A549 (cell line): ENCODE measurements at regions not wholly inside any gene's neighbourhood (a gene's known extent, or its start where the extent isn't known, plus 50 kb on each side); places are given as distances from the start of the nearest gene placed in this dataset.

Experiments
- ATAC-seq, 2 experiments: fragments of 200-7000 bp in 1 of 2; fragments of >200 bp in 1 of 2; cut with Nextera tagmentation in 1 of 2; cut with Tn5 transposase in 1 of 2; 3 replicates each; pipeline versions ENCODE4 v1.8.0 to v1.9.1; 2018 to 2020; ENCODE audit warnings: mild to moderate bottlenecking in 1 of 2, moderate library complexity in 1 of 2
- CTCF ChIA-PET: fragments of 300-600 bp; sonication (Branson Sonifier 250); formaldehyde crosslinking; extraction: SDS; loops from one replicate; lab custom pipeline; 2021; ENCODE audit warnings: antibody characterized with exemption, inconsistent platforms; lab: Yijun Ruan, JAX
- POLR2A ChIA-PET: fragments of 350-600 bp; formaldehyde crosslinking; extraction: SDS; loops from one replicate; lab custom pipeline; 2021; ENCODE audit warnings: antibody characterized with exemption, inconsistent platforms; lab: Yijun Ruan, JAX
- DNase-seq, 2 experiments: peaks; one replicate each; pipeline versions ENCODE4 v3.0.0 to v3.0.0-alpha.2; 2011 to 2016; ENCODE audit warnings: low read depth in 1 of 2, low spot score in 1 of 2
- FAIRE-seq: peaks from 2 replicates; lab custom pipeline; 2011; peaks lifted over from hg19 to GRCh38; lab: Jason Lieb, UNC
- H3K27ac ChIP-seq, 2 experiments: fragments of >200 bp; sonication (Bioruptor Twin); formaldehyde crosslinking; 3 replicates each; pipeline ENCODE4 v1.5.1; 2016 to 2017
- H3K4me1 ChIP-seq: fragments of >200 bp; sonication (Bioruptor Twin); formaldehyde crosslinking; 3 replicates; pipeline ENCODE4 v1.6.1; 2016
- H3K4me2 ChIP-seq: fragments of >200 bp; sonication (Bioruptor Twin); formaldehyde crosslinking; 3 replicates; pipeline ENCODE4 v1.6.1; 2016
- H3K4me3 ChIP-seq: fragments of >200 bp; sonication (Bioruptor Twin); formaldehyde crosslinking; 3 replicates; pipeline ENCODE4 v1.5.1; 2016
- H3K9me3 ChIP-seq: fragments of >200 bp; sonication (Bioruptor Twin); formaldehyde crosslinking; 3 replicates; pipeline ENCODE4 v1.6.1; 2016
- CHD2 ChIP-seq: fragments of 150-350 bp; IDR thresholded peaks from 2 replicates; pipeline ENCODE4 v1.6.1; 2014; ENCODE audit warnings: low read length; ENCODE audit not compliant: partially characterized antibody
- CTCF ChIP-seq: fragments of >200 bp; sonication (Bioruptor Twin); formaldehyde crosslinking; IDR thresholded peaks from 3 replicates; pipeline ENCODE4 v1.5.1; 2016
- ELK1 ChIP-seq: fragments of 150-350 bp; IDR thresholded peaks from 2 replicates; pipeline ENCODE4 v1.6.1; 2014; ENCODE audit warnings: low read depth, mild to moderate bottlenecking, low read length
- EP300 ChIP-seq, 2 experiments: fragments of >200 bp; sonication (Bioruptor Twin); formaldehyde crosslinking; IDR thresholded peaks; 2 replicates in 1 of 2; 3 replicates in 1 of 2; pipeline ENCODE4 v1.6.1; 2016 to 2017
- HES2 ChIP-seq: fragments of >200 bp; sonication (Bioruptor Twin); formaldehyde crosslinking; IDR thresholded peaks from 2 replicates; pipeline ENCODE4 v1.6.1; 2016
- HEYL ChIP-seq: fragments of 250-450 bp; sonication (Bioruptor Pico); IDR thresholded peaks from 2 replicates; pipeline ENCODE4 v1.8.0; 2021; ENCODE audit warnings: mild to moderate bottlenecking, moderate library complexity
- HOXB5 ChIP-seq: fragments of 250-450 bp; sonication (Bioruptor Pico); IDR thresholded peaks from 2 replicates; pipeline ENCODE4 v1.5.0; 2020; ENCODE audit warnings: mild to moderate bottlenecking, moderate library complexity
- MAZ ChIP-seq: fragments of 150-350 bp; IDR thresholded peaks from 2 replicates; pipeline ENCODE4 v1.6.1; 2014; ENCODE audit warnings: antibody characterized with exemption, low read depth, low read length, borderline replicate concordance
- NPAS2 ChIP-seq: fragments of 250-450 bp; sonication (Bioruptor Pico); IDR thresholded peaks from 2 replicates; pipeline ENCODE4 v1.8.0; 2022; ENCODE audit warnings: mild to moderate bottlenecking, moderate library complexity, borderline replicate concordance
- NR3C1 ChIP-seq: fragments of >200 bp; sonication (Bioruptor Twin); formaldehyde crosslinking; IDR thresholded peaks from 3 replicates; pipeline ENCODE4 v1.6.1; 2017
- POLR2A ChIP-seq: IDR thresholded peaks from 2 replicates; pipeline ENCODE4 v1.6.1; 2012; ENCODE audit warnings: mild to moderate bottlenecking, low read length
- POLR2AphosphoS2 ChIP-seq: conservative IDR thresholded peaks from 2 replicates; pipeline ENCODE4 v1.6.1; 2012; ENCODE audit warnings: low read length, improper control_type of control experiment, inconsistent platforms
- REST ChIP-seq: fragments of 200-600 bp; sonication (generic); IDR thresholded peaks from 2 replicates; pipeline ENCODE4 v1.6.1; 2016; ENCODE audit warnings: antibody characterized with exemption, mild to moderate bottlenecking, moderate library complexity
- RFX5 ChIP-seq: fragments of 450-650 bp; IDR thresholded peaks from 2 replicates; pipeline ENCODE4 v1.7.1; 2014; ENCODE audit warnings: antibody characterized with exemption, mild to moderate bottlenecking, moderate library complexity
- RNF2 ChIP-seq: fragments of 200-600 bp; sonication (generic); IDR thresholded peaks from 2 replicates; pipeline ENCODE4 v1.6.1; 2016; ENCODE audit warnings: low read depth, mild to moderate bottlenecking, antibody characterized with exemption, moderate library complexity, borderline replicate concordance
- SMC3 ChIP-seq: fragments of >200 bp; sonication (Bioruptor Twin); formaldehyde crosslinking; IDR thresholded peaks from 3 replicates; pipeline ENCODE4 v1.6.1; 2018; ENCODE audit warnings: inconsistent platforms
- SREBF2 ChIP-seq: fragments of 450-650 bp; IDR thresholded peaks from 2 replicates; pipeline ENCODE4 v1.6.1; 2014; ENCODE audit warnings: mild to moderate bottlenecking, moderate library complexity
- TFCP2L1 ChIP-seq: fragments of 250-450 bp; sonication (Bioruptor Pico); IDR thresholded peaks from 2 replicates; pipeline ENCODE4 v1.5.0; 2021; ENCODE audit warnings: mild to moderate bottlenecking
- TP53 ChIP-seq: fragments of 250-450 bp; sonication (Bioruptor Pico); IDR thresholded peaks from 2 replicates; pipeline ENCODE4 v1.5.0; 2021; ENCODE audit warnings: mild to moderate bottlenecking, moderate library complexity
- ZC3H11A ChIP-seq: fragments of 450-650 bp; IDR thresholded peaks from 2 replicates; pipeline ENCODE4 v1.6.1; 2014; ENCODE audit warnings: antibody characterized with exemption, mild to moderate bottlenecking
- ZFP36 ChIP-seq: fragments of 450-650 bp; IDR thresholded peaks from 2 replicates; pipeline ENCODE4 v1.6.1; 2014; ENCODE audit warnings: borderline replicate concordance; ENCODE audit not compliant: partially characterized antibody
- WGBS: methylation state at CpG from one replicate; pipeline ENCODE4 v1.1.6; 2017; ENCODE audit errors: missing lambda C conversion rate; 5-methylcytosine and 5-hydroxymethylcytosine counted together

- FAIRE-seq = no peak
- Histone ChIP-seq H3K4me3 (no peak overlapping the region), H3K4me1 (no peaks in the 10 kb centered on the region), H3K4me2 (no peak overlapping the region), H3K27ac (no peak overlapping the region)
- POLR2A ChIA-PET = no interaction called here
- no peak for ATAC-seq
- DNase-seq = no peak
- TF ChIP-seq SREBF2 (no peak), ZC3H11A (no peak), RNF2 (no peak), RFX5 (no peak), MAZ (no peak), HEYL (no peak), SMC3 (no peak), POLR2A (no peak), NR3C1 (no peak), EP300 (IDR thresholded peaks at IDR 0.05) (no peak), ELK1 (no peak), CHD2 (no peak), HOXB5 (CRISPR knock-in tag) (no peak), NPAS2 (CRISPR knock-in tag) (no peak), HES2 (no peak), TFCP2L1 (no peak)
- TF ChIP-seq, all 56 proteins: peak for 0
- H3K9me3 ChIP-seq = 0 out of 3 replicates have a peak, but pooled peaks cover 5% of the 10 kb centered on the region
- WGBS = 20% methylated on average over 5 of the region's 5 CpGs
- CTCF ChIA-PET = interaction anchor here (3.3 kb wide), 1 partner anchor 11 kb away, joined by 20 read pairs; no protein-coding TSS in a partner anchor
Observed at GRCh38 chr14:56501909-56502530, 77.6 kb upstream of the TMEM260 start.

GRCh38 chr14:56505361-56505760 is 74.2 kb upstream of the TMEM260 start:
- no peak for TF ChIP-seq REST
- no peak for TF ChIP-seq ELK1
- no peak for TF ChIP-seq TP53 (CRISPR knock-in tag)
- no peak for TF ChIP-seq CTCF
- no peak for TF ChIP-seq ZFP36
- TF ChIP-seq POLR2AphosphoS2 = no peak

More at GRCh38 chr14:56505361-56505760, 74.2 kb upstream of the TMEM260 start:
- Histone ChIP-seq H3K27ac (no peak overlapping the region), H3K4me2 (no peak overlapping the region), H3K4me1 (no peaks in the 10 kb centered on the region), H3K4me3 (no peak overlapping the region), H3K9me3 (0 out of 3 replicates have a peak, but pooled peaks cover 7% of the 10 kb centered on the region)
- FAIRE-seq (no peak), ATAC-seq (no peak), DNase-seq (no peak)
- POLR2A ChIA-PET = no interaction called here
- CTCF ChIA-PET = interaction anchor here (1.1 to 4.4 kb wide), 2 partner anchors 11 to 14 kb away, joined by 4 to 25 read pairs; no protein-coding TSS in a partner anchor
- 3% methylated on average over 2 of the region's 2 CpGs for WGBS
